ENCODE measurements at regions not wholly inside any gene's neighbourhood (a gene's known extent, or its start where the extent isn't known, plus 50 kb on each side); places are given as distances from the start of the nearest gene placed in this dataset.

- Mint-ChIP-seq H3K27me3 (ENCODE audit: low read depth, poor library complexity) (peaks cover 15% of the 10 kb centered on the region), H3K9me3 (peaks cover 4% of the 10 kb centered on the region), H3K36me3 (ENCODE audit: low read depth) (no peaks in the 10 kb centered on the region), H3K4me1 (peaks cover 37% of the 10 kb centered on the region), H3K4me3 (no peak overlapping the region), H3K27ac (no peak overlapping the region)
- no peak for TF ChIP-seq CTCF (IDR thresholded peaks at IDR 0.05)
- DNase-seq = no peak
These were observed 64.6 kb upstream of the KLF9 start for GRCh38 chr9:70478963-70479641.

GRCh38 chr9:70477907-70478480 is 63.5 kb upstream of the KLF9 start:
- Mint-ChIP-seq H3K27me3 (ENCODE audit: low read depth, poor library complexity) (peaks cover 18% of the 10 kb centered on the region), H3K4me3 (no peak overlapping the region), H3K27ac (no peak overlapping the region), H3K36me3 (ENCODE audit: low read depth) (no peaks in the 10 kb centered on the region), H3K9me3 (peaks cover 1% of the 10 kb centered on the region), H3K4me1 (peaks cover 37% of the 10 kb centered on the region)
- DNase-seq = no peak
- TF ChIP-seq CTCF (IDR thresholded peaks at IDR 0.05) = no peak

GRCh38 chr9:70477146-70477745 is 62.8 kb upstream of the KLF9 start:
- peaks cover 37% of the 10 kb centered on the region for H3K4me1 Mint-ChIP-seq
- peaks cover 18% of the 10 kb centered on the region for H3K27me3 Mint-ChIP-seq (ENCODE audit: low read depth, poor library complexity)
- no peak for DNase-seq
- H3K27ac Mint-ChIP-seq = no peak overlapping the region
- H3K36me3 Mint-ChIP-seq (ENCODE audit: low read depth) = no peaks in the 10 kb centered on the region
- TF ChIP-seq CTCF (IDR thresholded peaks at IDR 0.05) = no peak
- H3K9me3 Mint-ChIP-seq = no peaks in the 10 kb centered on the region
- no peak overlapping the region for H3K4me3 Mint-ChIP-seq

GRCh38 chr9:70475211-70475610 is 60.8 kb upstream of the KLF9 start:
- H3K27me3 Mint-ChIP-seq (ENCODE audit: low read depth, poor library complexity) = peaks cover 17% of the 10 kb centered on the region

GRCh38 chr9:70474413-70474812 is 60.0 kb upstream of the KLF9 start:
- DNase-seq = no peak
- Mint-ChIP-seq H3K4me3 (no peak overlapping the region), H3K9me3 (no peaks in the 10 kb centered on the region), H3K36me3 (ENCODE audit: low read depth) (no peaks in the 10 kb centered on the region), H3K27me3 (ENCODE audit: low read depth, poor library complexity) (peaks cover 17% of the 10 kb centered on the region), H3K27ac (peak overlapping the region; percentile 38), H3K4me1 (peaks cover 23% of the 10 kb centered on the region)
- no peak for TF ChIP-seq CTCF (IDR thresholded peaks at IDR 0.05)

More at GRCh38 chr9:70475211-70475610, 60.8 kb upstream of the KLF9 start:
- no peaks in the 10 kb centered on the region for H3K36me3 Mint-ChIP-seq (ENCODE audit: low read depth)
- no peak overlapping the region for H3K27ac Mint-ChIP-seq
- TF ChIP-seq CTCF (IDR thresholded peaks at IDR 0.05) = no peak
- H3K9me3 Mint-ChIP-seq = no peaks in the 10 kb centered on the region
- peak; percentile 14 for DNase-seq
- H3K4me3 Mint-ChIP-seq = no peak overlapping the region
- H3K4me1 Mint-ChIP-seq = peaks cover 30% of the 10 kb centered on the region

Measured in nephron progenitor cell (in vitro differentiated cells).